Esophagus muscularis mucosa (tissue), 4 donors: ENCODE measurements at regions not wholly inside any gene's neighbourhood (a gene's known extent, or its start where the extent isn't known, plus 50 kb on each side); places are given as distances from the start of the nearest gene placed in this dataset.

Source experiments
- DNase-seq: peaks from one replicate; pipeline ENCODE4 v3.0.0-alpha.2; 2017; ENCODE audit errors: extremely low spot score
- H3K27ac ChIP-seq, 4 donors: fragments of 200-600 bp; sonication (generic); replicated peaks in 1 of 4; 1 replicate in 3 of 4; 2 replicates in 1 of 4; pipeline ENCODE4 v1.5.1; 2016 to 2019; ENCODE audit warnings: mild to moderate bottlenecking in 1 of 4
- H3K27me3 ChIP-seq, 4 donors: fragments of 200-600 bp; sonication (generic); one replicate each; pipeline versions ENCODE4 v1.5.1 to v1.6.0; 2016 to 2019
- H3K36me3 ChIP-seq, 4 donors: fragments of 200-600 bp; sonication (generic); one replicate each; pipeline ENCODE4 v1.5.1; 2016 to 2019
- H3K4me1 ChIP-seq, 4 donors: fragments of 200-600 bp; sonication (generic); one replicate each; pipeline ENCODE4 v1.5.1; 2016 to 2019
- H3K4me3 ChIP-seq, 4 donors: fragments of 200-600 bp; sonication (generic); 1 replicate in 2 of 4; 2 replicates in 2 of 4; pipeline ENCODE4 v1.5.1; 2016 to 2019; ENCODE audit warnings: mild to moderate bottlenecking in 4 of 4, moderate library complexity in 1 of 4
- H3K9me3 ChIP-seq, 4 donors: fragments of 200-600 bp; sonication (generic); 1 replicate in 3 of 4; 2 replicates in 1 of 4; pipeline ENCODE4 v1.5.1; 2016 to 2019
- CTCF ChIP-seq, 3 experiments: fragments of 200-600 bp in 2 of 3; fragments of 450-650 bp in 1 of 3; sonication (generic) in 2 of 3; IDR thresholded peaks; one replicate each; pipeline ENCODE4 v1.5.1; 2017 to 2019; ENCODE audit warnings: antibody characterized with exemption in 3 of 3, mild to moderate bottlenecking in 2 of 3, moderate library complexity in 1 of 3
- EP300 ChIP-seq: sonication (generic); formaldehyde crosslinking; IDR thresholded peaks from one replicate; pipeline ENCODE4 v1.6.1; 2017; ENCODE audit warnings: antibody characterized with exemption
- POLR2A ChIP-seq: fragments of 450-650 bp; IDR thresholded peaks from one replicate; pipeline ENCODE4 v1.6.1; 2017; ENCODE audit warnings: antibody characterized with exemption, moderate library complexity, mild to moderate bottlenecking, low read depth
- POLR2AphosphoS5 ChIP-seq, 2 donors: sonication (generic); formaldehyde crosslinking; IDR thresholded peaks; one replicate each; pipeline ENCODE4 v1.6.1; 2017; ENCODE audit warnings: antibody characterized with exemption in 2 of 2
- WGBS: methylation state at CpG from one replicate; pipeline ENCODE4 v1.1.5; 2018; 5-methylcytosine and 5-hydroxymethylcytosine counted together
- intact Hi-C: fragments of 100-400 bp; cut with DNase I; formaldehyde crosslinking; loops from one replicate; pipeline ENCODE4 v1.15.1; 2023

- Histone ChIP-seq H3K27ac (peak overlapping the region in 1 of 4 donors; percentile 66), H3K4me3 (no peak overlapping the region), H3K9me3 (no peaks in the 10 kb centered on the region), H3K36me3 (no peaks in the 10 kb centered on the region), H3K4me1 (peaks cover 4 to 28% (median 24%) of the 10 kb centered on the region in 4 donors), H3K27me3 (no peaks in the 10 kb centered on the region)
- intact Hi-C loops, result no loop called here
- WGBS, result 96% methylated on average over 8 of the region's 10 CpGs
- no peak for TF ChIP-seq POLR2AphosphoS5 (IDR thresholded peaks at IDR 0.05)
- TF ChIP-seq POLR2A, result no peak
- no peak for TF ChIP-seq CTCF (IDR thresholded peaks at IDR 0.05)
- no peak for TF ChIP-seq EP300
- DNase-seq, result peak; percentile 29
Measured at GRCh38 chr6:167572106-167572505, 247.2 kb downstream of the TTLL2 start.

GRCh38 chr6:167572841-167573271, 248.0 kb downstream of the TTLL2 start:
- peak; percentile 91 for DNase-seq
- peak overlapping the region; percentile 50 to 73 (median 66) for H3K27ac ChIP-seq
- H3K9me3 ChIP-seq, result no peaks in the 10 kb centered on the region
- H3K4me3 ChIP-seq, result peak overlapping the region in 2 of 4 donors; percentile 12 to 22
- WGBS, result 52% methylated on average over 13 of the region's 13 CpGs
- intact Hi-C loops, result no loop called here
- TF ChIP-seq POLR2A (no peak), CTCF (IDR thresholded peaks at IDR 0.05) (no peak), POLR2AphosphoS5 (IDR thresholded peaks at IDR 0.05) (no peak), EP300 (no peak)
- no peaks in the 10 kb centered on the region for H3K36me3 ChIP-seq
- peaks cover 4 to 26% (median 23%) of the 10 kb centered on the region in 4 donors for H3K4me1 ChIP-seq
- H3K27me3 ChIP-seq, result no peaks in the 10 kb centered on the region

GRCh38 chr6:167573461-167574215, 248.8 kb downstream of the TTLL2 start:
- peaks cover 4 to 26% (median 23%) of the 10 kb centered on the region in 4 donors for H3K4me1 ChIP-seq
- H3K4me3 ChIP-seq, result peak overlapping the region in 2 of 4 donors; percentile 12 to 22
- TF ChIP-seq EP300, result no peak
- peak in 1 of 2 donors; percentile 24 for TF ChIP-seq POLR2AphosphoS5 (IDR thresholded peaks at IDR 0.05)
- no peak for TF ChIP-seq POLR2A
- WGBS, result 36% methylated on average over 16 of the region's 16 CpGs
- no peaks in the 10 kb centered on the region for H3K9me3 ChIP-seq
- no peaks in the 10 kb centered on the region for H3K36me3 ChIP-seq
- peak overlapping the region; percentile 50 to 73 (median 66) for H3K27ac ChIP-seq
- no peaks in the 10 kb centered on the region for H3K27me3 ChIP-seq
- intact Hi-C loops, result no loop called here
- DNase-seq, result peak; percentile 77

- Histone ChIP-seq H3K27ac (peak overlapping the region in 2 of 4 donors; percentile 67 to 73), H3K9me3 (no peaks in the 10 kb centered on the region), H3K27me3 (no peaks in the 10 kb centered on the region), H3K4me1 (peaks cover 4 to 26% (median 23%) of the 10 kb centered on the region in 4 donors), H3K4me3 (no peak overlapping the region), H3K36me3 (no peaks in the 10 kb centered on the region)
- WGBS, result 87% methylated on average over 22 of the region's 29 CpGs
- DNase-seq, result peak; percentile 91
- TF ChIP-seq CTCF (IDR thresholded peaks at IDR 0.05) (no peak), POLR2A (no peak), EP300 (no peak), POLR2AphosphoS5 (IDR thresholded peaks at IDR 0.05) (no peak)
- intact Hi-C loops, result no loop called here
Measured at GRCh38 chr6:167574431-167575151, 249.7 kb downstream of the TTLL2 start.

- DNase-seq, result no peak
- no peak overlapping the region for H3K27ac ChIP-seq
- no peaks in the 10 kb centered on the region for H3K27me3 ChIP-seq
- WGBS, result 81% methylated on average over 12 of the region's 23 CpGs
- no peaks in the 10 kb centered on the region for H3K36me3 ChIP-seq
- H3K9me3 ChIP-seq, result no peaks in the 10 kb centered on the region
- H3K4me3 ChIP-seq, result no peak overlapping the region
- peaks cover 4 to 26% (median 23%) of the 10 kb centered on the region in 4 donors for H3K4me1 ChIP-seq
- intact Hi-C loops, result no loop called here
- TF ChIP-seq EP300 (no peak), POLR2A (no peak), CTCF (IDR thresholded peaks at IDR 0.05) (no peak), POLR2AphosphoS5 (IDR thresholded peaks at IDR 0.05) (no peak)
Measured at GRCh38 chr6:167575158-167575696, 250.3 kb downstream of the TTLL2 start.
